ENCODE measurements at regions not wholly inside any gene's neighbourhood (a gene's known extent, or its start where the extent isn't known, plus 50 kb on each side); places are given as distances from the start of the nearest gene placed in this dataset.

DNA sequence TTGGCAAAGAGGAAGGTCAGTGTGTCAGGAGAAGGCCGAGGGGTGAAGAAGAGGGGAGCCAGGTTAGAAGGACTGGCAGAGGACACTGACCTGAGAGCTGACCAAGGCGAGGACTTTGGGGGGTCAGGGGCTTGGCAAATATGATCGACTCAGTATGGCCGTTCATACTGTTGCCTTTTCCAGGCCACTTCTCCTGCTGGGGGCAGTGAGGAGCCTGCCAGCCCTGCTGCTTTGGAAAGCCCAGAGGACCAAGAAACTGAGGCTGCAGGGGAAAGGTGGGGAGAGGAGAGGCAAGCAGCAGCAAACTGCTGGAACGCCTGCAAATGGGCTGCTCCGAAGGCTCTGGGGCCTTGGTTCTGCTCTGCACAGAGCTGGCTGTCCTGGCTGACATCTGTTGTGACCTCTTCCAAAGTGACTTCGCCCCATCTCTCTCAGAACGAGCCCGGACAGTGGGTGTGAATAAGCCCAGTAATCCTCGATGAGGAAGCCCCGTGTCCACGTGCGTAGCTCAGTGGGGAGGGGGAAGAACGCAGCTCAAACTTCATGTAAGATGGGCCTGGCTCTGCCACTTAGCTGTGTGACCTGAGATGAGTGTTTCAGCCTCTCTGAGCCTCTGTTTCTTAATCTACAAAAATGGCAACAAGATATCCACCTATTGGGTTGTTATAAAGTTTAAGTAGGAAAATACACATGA lies 111.3 kb downstream of the SALL1 start:
- no peak for DNase-seq
- intact Hi-C loops (cut with DNase I), result loop anchor here (10.0 kb wide), 1 partner anchor 165 kb away; no protein-coding TSS in a partner anchor

- intact Hi-C loops (cut with DNase I), result no loop called here
- no peak for DNase-seq
Measured at GRCh38 chr16:51035711-51036110, 115.4 kb downstream of the SALL1 start.

- no peak for DNase-seq
- intact Hi-C loops (cut with DNase I), result no loop called here
Measured at GRCh38 chr16:51035110-51035498, 116.0 kb downstream of the SALL1 start.

GRCh38 chr16:51034481-51035109 lies 116.5 kb downstream of the SALL1 start:
- DNase-seq, result peak in 8 of 10 donors; percentile 27 to 93 (median 66)

GRCh38 chr16:51031598-51031997 lies 119.5 kb downstream of the SALL1 start:
- DNase-seq, result no peak
- intact Hi-C loops (cut with DNase I), result no loop called here

More at GRCh38 chr16:51034481-51035109, 116.5 kb downstream of the SALL1 start:
- intact Hi-C loops (cut with DNase I), result no loop called here

- intact Hi-C loops (cut with DNase I), result no loop called here
- DNase-seq, result no peak
Measured at GRCh38 chr16:51030516-51030915, 120.6 kb downstream of the SALL1 start.

DNA sequence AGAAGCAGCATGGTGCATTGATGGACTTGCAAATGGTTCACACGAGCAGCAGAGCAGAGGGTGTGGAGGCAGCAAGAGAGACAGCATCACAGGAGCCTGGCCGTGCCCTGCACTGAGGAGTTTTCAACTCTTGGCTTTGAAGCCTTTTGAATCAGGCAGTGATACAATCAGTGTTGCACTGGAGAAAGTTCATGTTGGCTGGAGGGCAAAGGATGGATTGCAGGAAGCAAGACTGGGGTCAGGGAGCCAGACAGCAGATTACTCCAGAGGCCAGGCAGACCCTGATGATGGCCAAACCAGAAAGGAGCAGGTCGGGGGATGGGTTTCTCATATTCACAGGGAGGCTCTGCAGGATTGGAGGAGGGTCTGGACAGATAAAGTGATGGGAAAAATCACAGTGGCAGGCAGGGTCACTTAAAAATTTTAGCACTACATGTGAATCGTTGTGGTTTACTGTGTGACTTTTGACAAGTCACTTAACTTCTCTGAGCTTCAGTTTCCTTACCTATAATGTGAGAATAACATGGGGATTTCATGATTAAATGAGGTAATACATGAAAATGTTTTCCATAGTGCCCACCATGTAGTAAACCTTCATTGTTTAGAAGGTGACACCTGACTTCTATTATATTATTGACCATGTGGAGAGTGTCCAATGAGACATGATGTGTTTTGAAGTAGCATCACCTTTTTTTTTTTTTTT lies 125.3 kb downstream of the SALL1 start:
- intact Hi-C loops (cut with DNase I), result no loop called here
- DNase-seq, result no peak

DNA sequence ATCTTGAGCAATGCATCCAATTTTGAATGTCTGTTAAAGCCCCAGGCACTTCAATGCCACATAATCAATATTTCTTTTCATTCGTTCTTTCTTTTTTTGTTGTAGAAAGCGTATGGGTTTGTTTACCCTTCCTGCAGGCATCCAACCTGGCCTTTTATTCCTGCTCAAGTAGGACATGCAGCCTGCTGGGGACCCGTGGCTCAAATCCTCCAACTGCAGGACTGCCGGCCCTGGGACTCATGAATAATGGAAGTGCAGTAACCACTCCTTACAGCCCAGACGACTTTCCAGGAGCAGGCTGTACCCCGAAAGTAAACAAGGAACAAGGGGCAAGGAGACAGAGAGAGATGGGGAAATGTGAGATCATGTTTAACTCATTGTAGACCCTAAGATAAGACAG lies 126.4 kb downstream of the SALL1 start:
- intact Hi-C loops (cut with DNase I), result no loop called here
- no peak for DNase-seq

DNA sequence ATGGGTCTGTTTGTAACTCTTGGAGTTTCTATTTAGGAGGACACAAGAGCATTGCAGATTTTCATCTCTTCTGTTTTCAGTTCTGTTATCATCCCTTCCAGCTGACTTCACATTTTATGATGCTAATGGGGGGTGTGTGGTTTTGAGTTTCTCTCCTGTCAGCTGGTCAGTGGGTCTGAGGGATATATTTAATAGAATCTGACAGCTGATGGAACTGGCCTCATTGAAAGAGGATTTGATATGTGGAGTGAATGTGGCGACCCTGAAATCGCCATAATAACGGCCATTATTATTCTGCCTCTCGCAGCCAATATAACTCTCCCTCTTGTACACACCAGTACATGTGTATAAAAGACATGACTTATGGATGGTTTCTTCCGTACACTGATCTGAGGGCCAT lies 128.1 kb downstream of the SALL1 start:
- DNase-seq, result no peak
- intact Hi-C loops (cut with DNase I), result no loop called here

- DNase-seq, result no peak
- intact Hi-C loops (cut with DNase I), result no loop called here
Measured at GRCh38 chr16:51019617-51020016, 131.5 kb downstream of the SALL1 start.

DNA sequence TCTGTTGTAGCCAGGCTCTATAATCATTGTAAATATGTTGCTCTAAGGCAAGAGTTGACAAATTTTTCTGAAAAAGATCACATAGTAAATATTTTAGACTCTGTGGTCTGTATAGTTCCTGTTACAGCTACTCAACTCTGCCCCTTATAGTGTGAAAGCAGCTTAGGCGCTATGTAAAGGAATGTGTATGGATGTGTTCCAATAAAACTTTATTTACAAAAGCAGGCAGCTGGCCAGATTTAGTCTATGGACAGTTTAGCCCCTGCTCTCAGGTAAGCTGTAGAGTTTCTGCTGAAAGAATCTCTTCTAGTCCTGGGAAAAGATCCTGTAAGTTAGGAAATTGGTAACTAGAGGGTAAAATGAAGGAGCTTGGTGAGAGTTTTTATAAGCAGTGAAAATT lies 133.1 kb downstream of the SALL1 start:
- intact Hi-C loops (cut with DNase I), result no loop called here
- no peak for DNase-seq

- no peak for DNase-seq
- intact Hi-C loops (cut with DNase I), result no loop called here
Measured at GRCh38 chr16:51012396-51012795, 138.7 kb downstream of the SALL1 start.

DNA sequence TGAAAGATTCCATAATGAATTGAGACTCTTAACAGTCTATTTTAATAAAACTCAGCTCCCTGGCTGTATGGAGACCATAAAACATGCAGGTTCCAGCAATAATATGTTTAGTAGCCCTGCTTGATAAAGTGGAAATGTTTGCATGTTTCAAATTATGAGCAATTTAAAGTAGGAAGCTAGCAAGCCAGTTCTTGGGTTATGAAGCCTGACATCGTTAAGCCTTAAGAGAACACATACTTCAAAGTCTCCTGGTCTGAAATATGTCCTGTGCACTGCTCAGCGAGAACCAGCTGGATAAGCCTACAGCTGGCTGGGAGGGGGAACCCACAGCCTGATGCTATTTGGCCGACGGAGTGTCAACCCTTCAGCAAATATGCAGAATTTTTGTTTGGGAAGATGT lies 140.3 kb downstream of the SALL1 start:
- DNase-seq, result no peak
- intact Hi-C loops (cut with DNase I), result no loop called here

DNA sequence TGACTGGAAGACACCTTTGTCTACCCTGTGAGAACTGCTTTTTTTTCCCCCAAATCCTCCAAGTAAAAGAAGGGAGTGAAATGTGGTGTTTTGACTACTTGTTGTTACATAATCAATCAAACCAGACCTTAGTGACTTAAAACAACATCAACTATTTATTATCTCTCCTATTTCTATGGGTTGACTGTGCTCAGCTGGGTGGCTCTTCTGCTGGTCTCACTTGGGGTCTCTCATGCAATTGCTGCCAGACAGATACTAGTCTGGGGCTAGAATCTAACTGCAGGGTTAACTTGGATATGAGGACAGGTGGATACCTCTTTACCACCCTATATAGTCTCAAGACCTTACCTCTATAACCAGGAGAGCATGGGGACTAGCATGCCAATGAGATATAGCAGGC lies 141.3 kb downstream of the SALL1 start:
- intact Hi-C loops (cut with DNase I), result no loop called here
- DNase-seq, result no peak

- intact Hi-C loops (cut with DNase I), result no loop called here
- DNase-seq, result no peak
Measured at GRCh38 chr16:51009359-51009758, 141.7 kb downstream of the SALL1 start.

DNA sequence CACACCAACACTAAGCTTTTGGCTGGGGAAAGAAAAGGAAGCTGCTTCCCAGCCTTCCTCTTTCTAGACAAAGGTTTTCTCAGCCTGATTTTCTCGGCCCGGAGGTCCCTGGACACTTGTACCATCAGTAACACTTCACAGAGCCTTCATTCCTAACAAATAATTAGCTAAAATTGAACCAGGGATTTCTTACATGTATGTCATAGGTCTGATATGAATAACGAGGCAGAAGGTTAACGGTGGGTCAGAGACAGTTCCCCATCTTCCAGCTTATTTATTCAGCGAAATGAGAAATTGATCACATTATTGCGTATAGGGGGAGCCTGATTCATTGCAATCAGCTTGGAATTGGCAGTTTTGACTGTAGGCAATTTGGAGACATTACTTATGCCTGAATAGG lies 142.5 kb downstream of the SALL1 start:
- DNase-seq, result no peak
- intact Hi-C loops (cut with DNase I), result no loop called here

DNA sequence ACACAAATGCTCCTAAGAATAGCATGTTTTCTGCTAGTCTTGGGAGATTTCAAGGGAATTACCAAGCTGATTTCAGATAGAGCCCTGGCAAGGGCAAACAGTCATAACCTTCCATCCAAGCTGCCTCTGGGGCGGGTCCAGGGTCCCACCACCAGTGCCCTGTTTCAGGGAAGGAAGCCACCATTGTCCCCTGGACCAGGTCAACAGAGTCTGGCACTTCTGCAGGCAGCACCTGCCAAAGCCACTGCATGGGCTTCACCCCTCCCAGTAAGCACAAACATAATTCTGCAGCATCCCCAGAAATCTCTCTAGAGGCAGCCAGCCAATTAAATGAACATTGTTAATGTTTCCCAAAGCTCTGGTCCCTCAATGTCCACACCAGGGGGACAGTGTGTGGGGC lies 143.0 kb downstream of the SALL1 start:
- DNase-seq, result no peak
- intact Hi-C loops (cut with DNase I), result no loop called here

DNA sequence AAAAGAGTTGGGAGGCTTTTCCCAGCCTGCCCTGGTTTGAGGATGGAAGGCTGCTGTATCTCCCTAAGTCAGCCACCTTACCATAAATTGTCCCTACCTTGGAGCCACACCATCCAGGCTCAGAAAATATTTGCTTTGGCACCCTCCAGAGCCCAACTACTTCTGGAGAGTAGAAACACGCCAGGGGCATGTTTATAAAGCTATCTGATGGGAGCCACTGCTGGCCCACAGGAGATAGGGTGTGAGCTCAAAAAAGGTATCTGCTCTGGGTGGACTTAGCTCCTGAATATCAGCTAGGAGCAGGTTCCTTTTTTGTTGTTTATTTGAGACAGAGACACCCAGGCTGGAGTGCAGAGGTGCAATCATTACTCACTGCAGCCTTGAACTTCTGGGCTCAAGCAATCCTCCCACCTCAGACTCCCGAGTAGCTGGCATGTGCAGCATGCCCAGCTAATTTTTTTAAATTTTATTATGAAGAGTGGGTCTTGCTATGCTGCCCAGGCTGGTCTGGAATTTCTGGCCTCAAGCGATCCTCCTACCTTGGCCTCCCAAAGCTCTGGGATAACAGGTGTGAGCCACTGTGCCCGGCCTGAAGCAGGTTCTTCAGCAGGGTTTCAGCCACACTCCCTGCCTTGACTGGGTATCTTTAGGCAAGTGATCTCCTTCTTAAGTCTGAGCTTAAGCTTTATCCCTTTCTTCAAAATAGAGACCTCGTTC lies 147.1 kb downstream of the SALL1 start:
- no peak for DNase-seq
- intact Hi-C loops (cut with DNase I), result no loop called here

GRCh38 chr16:51002881-51003490 lies 148.1 kb downstream of the SALL1 start:
- DNase-seq, result no peak
- intact Hi-C loops (cut with DNase I), result no loop called here

DNA sequence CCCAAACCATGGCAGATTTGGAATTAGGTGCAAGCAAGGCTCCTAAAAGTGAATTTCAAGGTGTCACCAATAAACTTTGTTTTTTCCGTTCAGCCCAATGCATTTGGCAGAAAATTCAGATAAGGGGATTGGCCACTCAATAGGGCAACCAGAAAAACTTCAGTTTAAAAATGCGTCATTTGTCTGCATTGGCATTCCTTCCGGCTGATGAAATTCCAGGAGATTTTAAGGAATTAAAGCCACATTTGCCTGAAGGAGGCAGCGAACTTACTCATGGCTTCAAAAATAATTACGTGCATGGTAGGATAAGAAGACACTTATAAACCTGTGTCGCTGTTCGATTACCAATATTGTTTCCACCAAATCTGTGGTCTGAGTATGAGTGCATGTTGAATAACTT lies 151.9 kb downstream of the SALL1 start:
- intact Hi-C loops (cut with DNase I), result no loop called here

GRCh38 chr16:50998411-50998810 lies 152.7 kb downstream of the SALL1 start:
- DNase-seq, result no peak
- intact Hi-C loops (cut with DNase I), result no loop called here

More for the DNA sequence above, 151.9 kb downstream of the SALL1 start:
- no peak for DNase-seq
